T47D (cell line): ENCODE measurements at regions not wholly inside any gene's neighbourhood (a gene's known extent, or its start where the extent isn't known, plus 50 kb on each side); places are given as distances from the start of the nearest gene placed in this dataset.

Experiments used
- DNase-seq, 2 experiments: peaks; one replicate each; pipeline versions ENCODE4 v3.0.0 to v3.0.0-alpha.2; 2011 to 2012; ENCODE audit warnings: low read depth in 1 of 2, low spot score in 1 of 2
- JUND ChIP-seq: IDR thresholded peaks from 2 replicates; pipeline ENCODE4 v1.6.1; 2012; ENCODE audit warnings: low read depth
- in situ Hi-C: cut with HindIII; loops from 2 replicates; pipeline ENCODE4 v1.10.0; 2016; ENCODE audit warnings: low sequenced_read_pairs, low pct_unique_long_range_greater_than_20kb

DNA sequence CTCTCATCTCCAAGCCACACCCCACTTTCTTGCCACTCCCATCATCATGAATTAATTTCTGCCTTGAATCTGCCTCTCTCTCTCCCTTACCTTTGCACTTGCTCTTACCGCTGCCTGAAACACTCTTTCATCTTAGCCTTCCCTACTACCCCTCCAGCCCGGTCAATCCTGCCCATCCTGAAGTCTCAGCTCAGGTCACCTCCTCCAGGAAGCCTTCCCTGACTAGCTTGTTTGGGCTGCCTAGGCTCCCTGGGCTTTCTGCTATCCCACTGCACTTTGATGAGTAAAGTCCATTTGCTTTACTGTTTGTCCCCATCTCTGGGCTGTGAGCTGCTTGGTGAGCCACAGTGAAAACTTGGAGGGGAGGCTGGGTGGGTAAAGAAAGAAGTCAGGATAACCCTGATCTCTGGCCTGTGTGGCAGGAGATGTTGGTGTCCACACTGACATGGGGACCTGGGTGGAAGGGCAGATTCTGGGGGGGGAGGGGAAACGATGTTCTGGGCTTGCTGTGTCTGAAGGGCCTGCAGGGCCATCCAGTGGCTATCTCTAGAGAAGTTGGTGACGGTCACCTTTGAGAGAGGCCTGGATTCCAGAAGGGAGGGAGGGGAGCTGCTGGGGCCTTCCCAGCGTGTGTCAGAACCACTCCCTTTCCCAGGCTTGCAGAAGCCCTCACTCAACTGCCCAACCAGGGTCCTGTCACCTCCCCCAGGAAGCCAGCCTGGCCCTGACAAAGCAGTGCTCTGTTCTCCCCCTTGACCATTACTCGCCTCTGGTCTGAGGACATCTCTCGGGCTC, 75.0 kb upstream of the DAB2IP start:
- in situ Hi-C loops = no loop called here
- TF ChIP-seq JUND = no peak
- DNase-seq = no peak

DNA sequence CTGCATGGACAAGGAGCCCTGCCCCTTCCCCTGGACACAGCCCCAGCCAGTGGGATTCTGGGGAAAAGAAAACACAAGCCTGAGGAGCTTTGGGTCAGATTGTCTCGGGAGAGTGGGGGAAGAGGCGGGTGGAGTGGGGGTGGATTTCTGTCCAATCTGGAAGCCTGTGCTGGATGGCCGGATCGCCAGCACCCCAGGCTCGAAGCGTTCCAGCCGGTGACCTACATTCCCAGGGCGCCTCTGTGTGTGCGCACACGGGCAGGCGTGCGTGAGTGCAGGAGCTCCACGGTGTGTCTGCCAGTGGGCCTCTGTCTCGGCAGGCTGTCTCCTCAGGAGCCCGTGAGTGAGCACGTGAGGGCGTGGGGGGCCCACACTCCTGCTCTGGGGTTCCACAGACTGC, 74.3 kb upstream of the DAB2IP start:
- in situ Hi-C loops = no loop called here
- DNase-seq = no peak
- no peak for TF ChIP-seq JUND

DNA sequence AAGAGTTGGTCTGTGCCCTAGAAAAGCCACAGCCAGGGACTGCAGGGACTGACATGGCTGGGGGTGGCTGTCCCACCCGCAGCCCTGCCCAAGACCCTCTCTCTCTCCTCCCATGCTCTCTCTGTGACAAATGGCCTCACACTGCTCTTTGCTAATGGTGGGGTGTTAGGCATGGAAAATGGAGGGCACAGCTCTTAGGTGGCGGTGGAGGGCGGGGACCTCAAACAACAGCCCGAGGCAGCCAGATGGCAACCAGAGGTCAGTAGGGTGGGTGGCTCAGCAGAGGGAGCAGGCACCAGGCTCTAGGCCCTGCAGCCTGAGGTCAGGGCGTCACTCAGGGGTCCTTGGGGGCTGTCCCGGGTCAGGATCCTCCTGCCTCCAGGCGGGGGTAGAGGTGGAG, 73.9 kb upstream of the DAB2IP start:
- TF ChIP-seq JUND = no peak
- no peak for DNase-seq
- in situ Hi-C loops = no loop called here

DNA sequence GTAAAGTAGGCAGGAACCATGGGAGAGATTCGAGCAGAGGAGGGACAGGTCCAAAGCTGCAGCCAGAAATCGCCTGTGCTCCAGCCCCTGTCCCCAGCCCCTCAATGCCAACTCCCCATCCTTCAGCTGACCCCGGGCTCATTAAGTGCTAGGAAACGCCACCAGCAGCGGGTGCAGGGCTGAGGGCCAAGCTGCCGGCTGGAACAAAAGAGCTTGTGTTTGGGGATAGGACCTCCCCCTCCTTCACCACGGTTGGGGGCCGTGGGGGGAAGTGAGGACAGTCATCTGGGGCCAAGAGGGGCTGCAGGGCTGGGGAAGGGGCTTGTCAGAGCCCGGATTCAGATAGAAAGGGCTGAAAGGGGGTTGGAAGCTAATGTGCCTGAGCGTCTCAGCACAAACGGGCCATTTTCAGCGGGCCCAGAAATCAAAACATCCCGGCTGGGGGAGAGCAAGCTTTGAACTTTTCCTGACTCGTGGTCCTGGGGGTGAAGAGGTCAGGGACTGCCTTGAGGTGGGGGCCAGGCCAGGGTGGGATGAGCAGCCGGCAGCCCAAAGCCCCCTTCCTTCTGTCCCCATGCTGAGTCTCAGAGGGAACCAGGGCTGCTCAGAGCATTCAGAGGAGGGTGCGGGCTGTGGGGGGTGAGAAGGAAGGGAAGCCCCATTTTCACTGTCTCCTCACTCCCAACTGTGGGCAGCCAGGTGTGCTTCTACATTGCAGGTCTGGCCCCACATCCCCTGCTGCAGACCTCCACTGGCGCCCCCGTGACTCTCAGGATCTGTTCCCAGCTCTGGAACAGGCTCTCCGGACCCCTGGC, 69.4 kb upstream of the DAB2IP start:
- TF ChIP-seq JUND = no peak
- in situ Hi-C loops = no loop called here
- no peak for DNase-seq

DNA sequence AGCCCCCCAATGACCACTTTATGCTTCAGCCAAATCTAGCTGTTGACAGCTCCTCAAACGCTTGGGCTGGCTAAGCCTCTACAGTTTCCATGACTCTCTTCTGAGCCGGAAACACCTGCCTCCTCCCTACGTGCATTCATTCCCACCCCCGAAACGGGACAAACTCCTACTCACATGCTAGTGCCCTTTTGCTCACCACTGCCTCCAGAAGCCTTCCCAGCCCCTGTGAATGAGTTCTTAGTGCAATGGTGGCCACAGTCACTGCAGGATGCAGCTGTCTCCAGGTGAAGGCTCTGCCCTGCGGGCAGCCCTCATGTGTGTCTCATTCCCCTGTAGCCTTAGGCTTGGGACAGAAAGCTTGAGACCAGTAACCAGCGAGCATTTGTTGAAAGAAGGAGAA, 68.8 kb upstream of the DAB2IP start:
- in situ Hi-C loops = no loop called here
- no peak for DNase-seq
- no peak for TF ChIP-seq JUND

DNA sequence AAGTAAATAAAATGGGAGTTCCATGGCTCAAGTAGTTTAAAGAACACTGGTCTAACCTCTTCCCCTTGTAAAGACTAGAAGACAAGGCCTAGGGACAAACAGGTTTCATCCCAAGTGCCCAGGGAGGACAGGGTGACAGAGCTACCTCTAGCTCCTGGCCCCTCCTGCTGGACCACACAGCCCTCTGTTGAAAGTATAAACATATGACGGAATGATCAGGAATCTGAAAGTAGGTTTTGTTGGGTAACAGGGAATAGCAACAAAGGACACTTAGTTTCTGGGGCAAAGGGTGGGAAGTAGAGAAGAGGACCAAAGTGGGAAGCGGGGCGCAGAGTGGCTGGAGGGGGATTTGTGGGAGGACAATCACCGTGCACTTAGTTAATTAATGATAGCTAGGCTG, 67.0 kb upstream of the DAB2IP start:
- no peak for DNase-seq
- in situ Hi-C loops = no loop called here

DNA sequence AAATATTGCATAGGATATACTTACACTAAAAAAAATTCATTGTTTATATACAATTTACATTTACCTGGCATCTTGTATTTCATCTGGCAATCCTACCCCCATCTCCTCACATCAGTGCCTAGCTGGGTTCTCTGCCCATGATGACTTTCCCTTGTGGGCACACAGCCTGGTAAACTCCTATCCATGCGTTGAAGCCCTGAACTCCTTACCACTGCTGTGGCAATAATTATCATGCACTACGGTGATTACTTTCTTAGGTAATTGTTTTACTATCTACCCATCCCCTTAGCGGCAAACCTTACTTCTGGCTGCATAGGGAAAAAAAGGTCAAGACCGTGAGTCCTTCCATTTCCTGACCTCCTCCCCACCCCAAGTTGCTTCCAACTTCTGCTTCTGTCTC, 63.6 kb upstream of the DAB2IP start:
- in situ Hi-C loops = no loop called here
- DNase-seq = no peak
- TF ChIP-seq JUND = no peak

More for the DNA sequence above, 67.0 kb upstream of the DAB2IP start:
- TF ChIP-seq JUND = no peak

DNA sequence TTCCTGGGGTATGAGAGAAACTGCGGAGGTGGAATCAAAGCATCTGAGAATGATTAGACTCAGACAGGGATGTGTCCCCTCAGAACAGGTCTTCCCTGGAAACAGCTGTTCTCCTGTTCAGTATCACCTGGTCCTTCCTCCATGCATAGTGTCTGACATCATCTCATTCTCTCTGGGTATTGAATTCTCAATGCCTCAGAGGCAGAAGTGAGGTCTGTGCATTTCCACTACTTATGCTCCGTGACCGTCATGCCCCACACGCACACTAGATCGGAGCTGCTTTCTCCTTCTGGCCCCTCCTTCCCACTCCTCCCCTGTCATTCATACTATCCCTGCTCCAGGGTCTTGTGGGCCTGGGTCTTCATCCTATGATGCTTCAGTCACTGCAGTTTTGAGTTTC, 61.4 kb upstream of the DAB2IP start:
- no peak for DNase-seq
- TF ChIP-seq JUND = no peak
- in situ Hi-C loops = no loop called here

DNA sequence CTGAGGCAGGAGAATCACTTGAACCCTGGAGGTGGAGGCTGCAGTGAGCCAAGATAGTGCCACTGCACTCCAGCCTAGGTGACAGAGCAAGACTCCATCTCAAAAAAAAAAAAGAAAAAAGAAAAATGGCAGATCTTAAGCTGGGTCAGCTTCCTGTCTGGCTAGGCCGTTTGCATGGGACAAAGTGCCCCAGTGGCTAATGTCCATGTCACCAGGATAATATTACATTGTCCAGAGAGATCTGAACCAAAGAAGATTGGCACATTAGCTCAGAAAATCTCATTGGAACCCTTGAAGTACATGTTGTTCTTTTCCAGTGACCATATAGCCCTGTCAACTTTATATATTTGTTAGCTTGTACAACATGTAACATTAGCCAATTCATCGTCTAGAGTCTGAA, 59.2 kb upstream of the DAB2IP start:
- no peak for TF ChIP-seq JUND
- in situ Hi-C loops = no loop called here
- DNase-seq = no peak

DNA sequence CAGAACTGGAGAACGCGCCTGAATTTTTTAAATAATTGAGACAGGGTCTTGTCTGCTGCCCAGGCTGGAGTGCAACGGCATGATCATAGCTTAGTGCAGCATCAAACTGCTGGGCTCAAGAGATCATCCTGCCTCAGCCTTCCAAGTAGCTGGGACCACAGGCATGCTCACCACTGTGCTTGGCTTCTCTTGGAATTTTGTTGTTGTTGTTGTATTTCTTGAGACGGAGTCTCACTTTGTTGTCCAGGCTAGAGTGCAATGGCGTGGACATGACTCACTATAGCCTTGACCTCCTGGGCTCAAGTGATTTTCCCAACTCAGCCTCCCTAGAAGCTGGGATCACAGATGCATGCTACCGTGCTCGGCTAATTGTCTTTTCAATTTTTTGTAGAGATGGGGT, 58.4 kb upstream of the DAB2IP start:
- DNase-seq = no peak
- in situ Hi-C loops = no loop called here

DNA sequence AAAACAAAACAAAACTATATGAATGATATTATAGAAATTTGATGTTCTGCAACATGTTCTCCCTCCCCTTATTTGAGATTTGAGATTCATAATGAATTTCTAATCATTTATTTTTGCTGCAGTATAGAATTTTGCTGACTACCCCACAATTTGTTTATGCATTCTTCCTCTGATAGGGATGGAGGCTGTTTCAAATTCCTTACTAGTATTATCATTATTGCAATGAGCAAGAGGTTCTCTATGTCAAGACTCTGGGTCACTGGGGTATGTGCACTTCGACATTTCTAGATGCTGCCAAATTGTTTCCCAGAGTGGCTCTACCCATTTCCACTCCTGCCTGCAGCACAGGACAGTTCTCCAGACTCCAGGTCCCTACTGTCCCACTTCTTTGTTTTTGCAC, 54.9 kb upstream of the DAB2IP start:
- DNase-seq = no peak
- in situ Hi-C loops = no loop called here
- TF ChIP-seq JUND = no peak

More for the DNA sequence above, 58.4 kb upstream of the DAB2IP start:
- TF ChIP-seq JUND = no peak

DNA sequence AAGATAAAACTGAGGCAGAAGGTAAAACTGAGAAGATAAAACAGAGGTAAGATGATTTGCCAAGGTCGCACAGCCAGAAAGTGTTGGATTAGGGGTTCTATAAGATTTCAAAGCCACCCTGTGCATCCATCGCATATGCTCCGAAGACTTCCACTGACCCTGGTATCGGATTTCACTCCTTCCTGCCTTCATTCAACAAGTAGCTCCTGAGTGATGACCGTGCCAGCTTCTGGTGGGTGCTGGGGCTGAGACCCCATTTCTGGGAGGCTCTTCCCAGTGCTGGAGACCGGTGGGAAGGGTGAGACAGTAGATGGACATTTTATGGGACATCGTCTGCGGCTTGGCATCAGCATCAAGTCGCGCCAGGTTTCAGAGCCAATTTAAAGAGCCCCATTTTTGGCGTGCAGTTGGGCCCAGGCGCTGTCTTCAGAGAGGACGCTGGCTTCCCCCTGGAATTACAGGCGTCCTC, 53.7 kb upstream of the DAB2IP start:
- no peak for DNase-seq
- TF ChIP-seq JUND = no peak
- in situ Hi-C loops = no loop called here
